Mesendoderm (in vitro differentiated cells): ENCODE measurements at regions not wholly inside any gene's neighbourhood (a gene's known extent, or its start where the extent isn't known, plus 50 kb on each side); places are given as distances from the start of the nearest gene placed in this dataset.

ENCODE experiments used
- DNase-seq: peaks from one replicate; pipeline ENCODE4 v3.0.0; 2013
- H2AK5ac ChIP-seq: 2 replicates; pipeline ENCODE4 v1.6.1; 2013; ENCODE audit warnings: low read length, inconsistent platforms
- H2BK120ac ChIP-seq: 2 replicates; pipeline ENCODE4 v1.6.1; 2013; ENCODE audit warnings: low read depth, mild to moderate bottlenecking, low read length, moderate library complexity, mixed read lengths
- H2BK15ac ChIP-seq: replicated peaks from 2 replicates; pipeline ENCODE4 v1.6.1; 2013; ENCODE audit warnings: low read depth, mild to moderate bottlenecking, moderate library complexity
- H2BK5ac ChIP-seq: 2 replicates; pipeline ENCODE4 v1.6.1; 2013; ENCODE audit warnings: low read length, inconsistent platforms
- H3K18ac ChIP-seq: 2 replicates; pipeline ENCODE4 v1.6.1; 2013; ENCODE audit warnings: mild to moderate bottlenecking, low read length, mixed read lengths
- H3K23ac ChIP-seq: one replicate; pipeline ENCODE4 v1.6.1; 2013; ENCODE audit warnings: low read length
- H3K27ac ChIP-seq: 2 replicates; pipeline ENCODE4 v1.5.1; 2013; ENCODE audit warnings: low read depth, mild to moderate bottlenecking, inconsistent platforms, low read length, moderate library complexity
- H3K27me3 ChIP-seq: 2 replicates; pipeline ENCODE4 v1.6.1; 2013; ENCODE audit warnings: low read length, control low read depth, mild to moderate bottlenecking, inconsistent platforms; ENCODE audit not compliant: insufficient read depth, poor library complexity
- H3K36me3 ChIP-seq: 2 replicates; pipeline ENCODE4 v1.6.1; 2013; ENCODE audit warnings: low read length, inconsistent platforms; ENCODE audit not compliant: control insufficient read depth, insufficient read depth
- H3K4ac ChIP-seq: one replicate; pipeline ENCODE4 v1.6.1; 2013; ENCODE audit warnings: low read depth, mild to moderate bottlenecking, low read length, moderate library complexity
- H3K4me1 ChIP-seq: 2 replicates; pipeline ENCODE4 v1.6.1; 2013; ENCODE audit warnings: low read depth, low read length, inconsistent platforms; ENCODE audit not compliant: control insufficient read depth
- H3K4me2 ChIP-seq: 2 replicates; pipeline ENCODE4 v1.6.1; 2013; ENCODE audit warnings: low read length
- H3K4me3 ChIP-seq: 2 replicates; pipeline ENCODE4 v1.5.1; 2013; ENCODE audit warnings: mild to moderate bottlenecking, low read length
- H3K56ac ChIP-seq: one replicate; pipeline ENCODE4 v1.6.1; 2013; ENCODE audit warnings: low read length
- H3K79me1 ChIP-seq: 2 replicates; pipeline ENCODE4 v1.6.1; 2013; ENCODE audit warnings: low read length, inconsistent platforms
- H3K79me2 ChIP-seq: 2 replicates; pipeline ENCODE4 v1.6.1; 2013; ENCODE audit warnings: mild to moderate bottlenecking, low read length; ENCODE audit not compliant: control insufficient read depth, insufficient read depth
- H3K9ac ChIP-seq: 2 replicates; pipeline ENCODE4 v1.6.1; 2013; ENCODE audit warnings: low read length, inconsistent platforms
- H4K5ac ChIP-seq: one replicate; pipeline ENCODE4 v1.6.1; 2013; ENCODE audit warnings: low read length
- H4K8ac ChIP-seq: one replicate; pipeline ENCODE4 v1.6.1; 2013; ENCODE audit warnings: low read depth, mild to moderate bottlenecking, control low read depth, low read length, moderate library complexity
- WGBS: extraction: QIAGEN DNeasy Blood & Tissue Kit; methylation state at CpG from one replicate; pipeline ENCODE4 v1.1.7; 2013; ENCODE audit warnings: low lambda C conversion rate, missing lambda C conversion rate; ENCODE audit not compliant: insufficient coverage; ENCODE audit errors: extremely low coverage; 5-methylcytosine and 5-hydroxymethylcytosine counted together

DNA sequence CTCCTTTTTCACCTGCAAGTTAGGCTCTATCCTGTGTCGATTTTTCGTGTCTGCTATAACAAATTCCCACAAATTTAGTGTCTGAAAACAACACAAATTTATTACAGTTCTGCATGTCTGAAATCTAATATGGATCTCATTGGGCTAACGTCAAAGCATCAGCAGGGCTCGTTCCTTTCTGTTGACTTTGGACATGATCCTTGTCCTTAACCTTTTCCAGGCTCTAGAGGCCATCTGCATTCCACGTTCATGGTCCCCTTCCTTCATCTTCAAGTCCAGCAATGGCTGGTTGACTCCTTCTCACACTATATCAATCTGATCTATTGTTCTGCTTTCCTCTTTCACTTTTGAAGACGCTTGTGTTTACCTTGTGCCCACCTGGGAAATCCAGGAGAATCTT lies 165.7 kb upstream of the RARB start:
- no peaks in the 10 kb centered on the region for H3K27me3 ChIP-seq
- H3K9ac ChIP-seq: no peak overlapping the region
- H3K4me3 ChIP-seq: no peak overlapping the region
- H2BK120ac ChIP-seq: no peak overlapping the region
- no peak overlapping the region for H3K4ac ChIP-seq
- no peaks in the 10 kb centered on the region for H3K4me1 ChIP-seq
- H3K79me1 ChIP-seq: no peaks in the 10 kb centered on the region
- H3K23ac ChIP-seq: no peak overlapping the region
- H3K56ac ChIP-seq: no peak overlapping the region
- H3K79me2 ChIP-seq: no peaks in the 10 kb centered on the region
- no peak overlapping the region for H2BK15ac ChIP-seq
- DNase-seq: no peak
- no peak overlapping the region for H4K5ac ChIP-seq
- no peaks in the 10 kb centered on the region for H3K36me3 ChIP-seq
- no peak overlapping the region for H3K27ac ChIP-seq
- no peak overlapping the region for H2AK5ac ChIP-seq
- H3K18ac ChIP-seq: no peak overlapping the region
- no peak overlapping the region for H4K8ac ChIP-seq
- H3K4me2 ChIP-seq: no peak overlapping the region
- no peak overlapping the region for H2BK5ac ChIP-seq
- no CpG with 5 or more reads among the region's 6 CpGs for WGBS

DNA sequence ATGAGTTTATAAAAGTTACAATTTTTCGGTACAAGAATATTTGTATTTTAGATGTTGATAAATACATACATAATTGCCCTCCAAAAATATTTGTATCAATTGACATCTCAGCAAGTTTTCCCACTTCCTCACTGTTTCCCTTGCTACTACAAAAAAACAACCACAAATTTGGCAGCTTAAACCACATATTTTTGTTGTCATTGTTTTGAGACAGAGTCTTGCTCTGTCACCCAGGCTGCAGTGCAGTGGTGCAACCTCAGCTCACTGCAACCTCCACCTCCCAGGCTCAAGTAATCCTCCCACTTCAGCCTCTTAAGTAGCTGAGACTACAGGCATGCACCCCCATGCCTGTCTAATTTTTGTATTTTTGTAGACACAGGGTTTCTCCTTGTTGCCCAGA lies 162.8 kb upstream of the RARB start:
- no peaks in the 10 kb centered on the region for H3K36me3 ChIP-seq
- DNase-seq: no peak
- H3K18ac ChIP-seq: no peak overlapping the region
- no peak overlapping the region for H2BK120ac ChIP-seq
- H3K9ac ChIP-seq: no peak overlapping the region
- no peak overlapping the region for H3K23ac ChIP-seq
- no peak overlapping the region for H4K5ac ChIP-seq
- H4K8ac ChIP-seq: no peak overlapping the region
- H2BK5ac ChIP-seq: no peak overlapping the region
- peak overlapping the region; percentile 2 for H3K4ac ChIP-seq
- H3K27me3 ChIP-seq: no peaks in the 10 kb centered on the region
- no peaks in the 10 kb centered on the region for H3K4me1 ChIP-seq
- no peak overlapping the region for H2AK5ac ChIP-seq
- H3K27ac ChIP-seq: no peak overlapping the region
- H3K79me1 ChIP-seq: no peaks in the 10 kb centered on the region
- no peaks in the 10 kb centered on the region for H3K79me2 ChIP-seq
- no CpG with 5 or more reads among the region's 1 CpG for WGBS
- no peak overlapping the region for H3K56ac ChIP-seq
- H2BK15ac ChIP-seq: no peak overlapping the region
- H3K4me2 ChIP-seq: no peak overlapping the region
- H3K4me3 ChIP-seq: no peak overlapping the region

DNA sequence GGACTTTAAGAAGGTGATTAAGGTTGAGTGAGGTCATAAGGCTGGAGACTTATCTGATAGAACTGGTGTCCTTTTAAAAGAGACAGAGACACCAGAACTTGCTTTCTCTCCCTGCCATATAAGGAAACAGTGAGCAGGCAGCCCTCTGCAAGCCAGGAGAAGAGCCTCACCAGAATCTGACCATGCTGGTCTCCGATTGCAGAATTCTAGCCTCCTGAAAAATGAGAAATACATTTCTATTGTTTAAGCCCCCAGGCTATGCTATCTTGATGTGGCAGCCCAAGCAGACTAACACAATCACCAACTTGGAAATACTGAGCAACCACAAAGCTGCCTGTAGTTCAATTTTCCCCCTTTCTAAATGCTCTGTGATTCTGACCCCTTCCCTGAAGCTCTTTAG lies 161.4 kb upstream of the RARB start:
- Histone ChIP-seq H2AK5ac (no peak overlapping the region), H3K56ac (no peak overlapping the region), H3K4me3 (no peak overlapping the region), H2BK15ac (peak overlapping the region; percentile 74), H3K27ac (no peak overlapping the region), H3K79me1 (no peaks in the 10 kb centered on the region), H3K27me3 (no peaks in the 10 kb centered on the region), H3K4ac (no peak overlapping the region), H3K79me2 (no peaks in the 10 kb centered on the region), H4K8ac (no peak overlapping the region), H2BK120ac (no peak overlapping the region), H3K4me1 (no peaks in the 10 kb centered on the region), H3K18ac (no peak overlapping the region), H3K4me2 (no peak overlapping the region), H2BK5ac (no peak overlapping the region), H4K5ac (no peak overlapping the region), H3K36me3 (no peaks in the 10 kb centered on the region), H3K23ac (no peak overlapping the region), H3K9ac (no peak overlapping the region)
- peak; percentile 36 for DNase-seq
- no CpG with 5 or more reads among the region's 1 CpG for WGBS

DNA sequence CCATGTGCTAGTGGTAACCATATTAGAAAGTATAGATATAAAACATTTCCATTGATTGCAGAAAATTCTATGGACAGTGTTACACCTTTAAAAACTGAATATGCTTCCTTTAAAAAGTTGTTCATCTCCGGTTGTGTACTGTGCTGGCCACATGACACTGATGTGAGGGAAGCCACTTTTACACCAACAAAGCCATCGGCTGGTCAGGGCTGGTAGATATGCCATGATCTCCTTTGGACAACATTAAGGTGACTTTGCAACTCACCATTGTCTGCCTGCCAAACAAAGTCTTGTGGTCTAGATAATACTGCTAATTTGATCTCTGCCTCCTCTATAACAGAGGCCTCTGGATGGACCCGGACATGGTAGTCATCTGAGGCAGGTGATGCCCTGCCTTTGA lies 156.0 kb upstream of the RARB start:
- no peak overlapping the region for H3K9ac ChIP-seq
- H4K8ac ChIP-seq: no peak overlapping the region
- no peak overlapping the region for H3K4ac ChIP-seq
- H3K27me3 ChIP-seq: no peaks in the 10 kb centered on the region
- no peak overlapping the region for H2BK120ac ChIP-seq
- no peaks in the 10 kb centered on the region for H3K36me3 ChIP-seq
- H2AK5ac ChIP-seq: no peak overlapping the region
- H3K4me3 ChIP-seq: no peak overlapping the region
- no peaks in the 10 kb centered on the region for H3K79me2 ChIP-seq
- no peak overlapping the region for H3K4me2 ChIP-seq
- DNase-seq: no peak
- H3K4me1 ChIP-seq: no peaks in the 10 kb centered on the region
- WGBS: no CpG with 5 or more reads among the region's 3 CpGs
- no peak overlapping the region for H3K23ac ChIP-seq
- H3K56ac ChIP-seq: no peak overlapping the region
- no peak overlapping the region for H2BK5ac ChIP-seq
- no peak overlapping the region for H3K18ac ChIP-seq
- no peak overlapping the region for H3K27ac ChIP-seq
- H3K79me1 ChIP-seq: no peaks in the 10 kb centered on the region
- H4K5ac ChIP-seq: no peak overlapping the region
- no peak overlapping the region for H2BK15ac ChIP-seq

DNA sequence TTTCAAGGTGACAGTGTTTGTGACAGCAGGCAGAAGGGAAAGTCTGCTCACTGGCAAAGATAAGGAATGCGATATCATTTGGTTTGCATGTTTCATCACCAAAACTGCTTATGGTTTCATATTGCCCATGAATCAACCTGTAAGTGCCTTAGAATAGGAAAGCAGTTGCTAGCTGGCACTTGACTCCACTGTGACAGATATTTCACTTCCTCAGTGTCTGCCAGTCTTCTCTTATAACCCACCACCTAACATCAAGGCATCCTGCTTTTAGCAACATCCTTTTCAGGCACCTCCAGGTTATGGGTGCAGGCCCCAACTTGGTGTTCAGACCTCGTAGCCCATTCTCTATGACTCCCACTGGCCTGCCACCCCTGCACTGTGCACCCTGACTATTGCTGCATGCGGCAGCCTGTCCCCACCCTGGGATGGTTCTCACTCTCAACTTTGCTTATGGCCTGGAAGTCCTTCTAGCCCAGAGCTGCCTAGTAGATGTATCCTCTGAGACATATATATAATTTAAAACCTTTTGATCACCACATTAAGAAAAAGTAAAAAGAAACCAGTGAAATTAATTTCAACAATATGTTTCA lies 154.4 kb upstream of the RARB start:
- Histone ChIP-seq H3K4ac (no peak overlapping the region), H3K4me1 (no peaks in the 10 kb centered on the region), H2BK5ac (no peak overlapping the region), H3K18ac (no peak overlapping the region), H3K27me3 (no peaks in the 10 kb centered on the region), H3K4me2 (no peak overlapping the region), H2BK15ac (no peak overlapping the region), H4K5ac (no peak overlapping the region), H3K9ac (no peak overlapping the region), H3K36me3 (no peaks in the 10 kb centered on the region), H3K4me3 (no peak overlapping the region), H3K23ac (no peak overlapping the region), H3K56ac (no peak overlapping the region), H3K79me2 (no peaks in the 10 kb centered on the region), H3K27ac (no peak overlapping the region), H2BK120ac (no peak overlapping the region), H2AK5ac (no peak overlapping the region), H3K79me1 (no peaks in the 10 kb centered on the region), H4K8ac (no peak overlapping the region)
- no CpG with 5 or more reads among the region's 3 CpGs for WGBS
- no peak for DNase-seq

DNA sequence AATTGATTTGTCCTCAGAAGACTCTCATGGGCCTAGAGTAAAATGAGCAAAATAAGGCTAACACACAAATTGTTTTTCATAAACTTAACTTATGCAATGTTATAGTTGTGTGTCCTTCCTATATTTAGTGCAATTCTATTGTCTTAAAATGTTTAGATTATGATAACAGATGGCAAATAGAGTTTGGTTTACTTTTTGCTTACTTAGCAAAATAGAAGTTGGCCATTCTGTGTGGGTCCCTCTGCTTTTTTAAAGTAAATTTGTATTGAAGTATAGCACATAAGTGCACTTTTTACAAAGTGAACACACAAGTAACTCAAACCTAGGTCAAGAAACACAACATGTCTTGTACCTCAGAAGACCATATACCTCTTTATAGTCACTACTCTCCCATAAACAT lies 150.6 kb upstream of the RARB start:
- H3K27me3 ChIP-seq: no peaks in the 10 kb centered on the region
- no peak overlapping the region for H3K18ac ChIP-seq
- peaks cover 3% of the 10 kb centered on the region for H3K4me1 ChIP-seq
- H3K27ac ChIP-seq: no peak overlapping the region
- no peak for DNase-seq
- no peaks in the 10 kb centered on the region for H3K79me1 ChIP-seq
- no peak overlapping the region for H3K4ac ChIP-seq
- H3K56ac ChIP-seq: no peak overlapping the region
- H2BK120ac ChIP-seq: no peak overlapping the region
- H2BK15ac ChIP-seq: no peak overlapping the region
- H2BK5ac ChIP-seq: no peak overlapping the region
- H2AK5ac ChIP-seq: no peak overlapping the region
- H4K8ac ChIP-seq: no peak overlapping the region
- no peak overlapping the region for H3K4me2 ChIP-seq
- H3K9ac ChIP-seq: no peak overlapping the region
- H3K36me3 ChIP-seq: no peaks in the 10 kb centered on the region
- no peak overlapping the region for H3K4me3 ChIP-seq
- no peak overlapping the region for H4K5ac ChIP-seq
- no peaks in the 10 kb centered on the region for H3K79me2 ChIP-seq
- H3K23ac ChIP-seq: no peak overlapping the region
